ENCODE measurements at regions not wholly inside any gene's neighbourhood (a gene's known extent, or its start where the extent isn't known, plus 50 kb on each side); places are given as distances from the start of the nearest gene placed in this dataset.

DNA sequence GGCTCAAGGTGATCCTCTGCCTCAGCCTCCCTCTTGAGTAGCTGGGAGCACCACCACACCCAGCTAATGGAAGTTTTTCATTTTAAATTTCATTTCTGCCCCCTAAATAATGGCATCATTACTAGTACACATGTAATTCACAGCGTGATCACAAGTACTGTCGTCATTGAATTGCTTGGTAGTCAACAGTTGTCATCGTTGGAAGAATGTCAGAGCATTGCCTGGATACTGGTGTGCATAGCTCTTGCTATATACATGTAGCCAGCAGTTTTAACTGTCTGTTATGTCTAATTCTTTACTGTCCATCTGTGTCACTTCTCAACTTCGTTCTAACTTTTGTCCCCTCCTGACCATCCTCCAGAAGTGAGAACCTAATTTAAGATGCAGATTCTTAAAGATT, 62.1 kb downstream of the CRPPA start:
- TF ChIP-seq SMC3 (IDR thresholded peaks at IDR 0.05; ENCODE audit: low read depth, low read length) (no peak), RCOR1 (IDR thresholded peaks at IDR 0.05; ENCODE audit: insufficient replicate concordance, low read length) (no peak), POLR2A (IDR thresholded peaks at IDR 0.05; ENCODE audit: low read depth, low read length) (no peak), RFX5 (IDR thresholded peaks at IDR 0.05; ENCODE audit: low read depth, low read length) (no peak), FOS (IDR thresholded peaks at IDR 0.05; ENCODE audit: low read depth, low read length) (no peak), BHLHE40 (IDR thresholded peaks at IDR 0.05; ENCODE audit: low read depth, low read length) (no peak), RAD21 (IDR thresholded peaks at IDR 0.05; ENCODE audit: low read length) (no peak)
- TF ChIP-seq, protein P1, sequence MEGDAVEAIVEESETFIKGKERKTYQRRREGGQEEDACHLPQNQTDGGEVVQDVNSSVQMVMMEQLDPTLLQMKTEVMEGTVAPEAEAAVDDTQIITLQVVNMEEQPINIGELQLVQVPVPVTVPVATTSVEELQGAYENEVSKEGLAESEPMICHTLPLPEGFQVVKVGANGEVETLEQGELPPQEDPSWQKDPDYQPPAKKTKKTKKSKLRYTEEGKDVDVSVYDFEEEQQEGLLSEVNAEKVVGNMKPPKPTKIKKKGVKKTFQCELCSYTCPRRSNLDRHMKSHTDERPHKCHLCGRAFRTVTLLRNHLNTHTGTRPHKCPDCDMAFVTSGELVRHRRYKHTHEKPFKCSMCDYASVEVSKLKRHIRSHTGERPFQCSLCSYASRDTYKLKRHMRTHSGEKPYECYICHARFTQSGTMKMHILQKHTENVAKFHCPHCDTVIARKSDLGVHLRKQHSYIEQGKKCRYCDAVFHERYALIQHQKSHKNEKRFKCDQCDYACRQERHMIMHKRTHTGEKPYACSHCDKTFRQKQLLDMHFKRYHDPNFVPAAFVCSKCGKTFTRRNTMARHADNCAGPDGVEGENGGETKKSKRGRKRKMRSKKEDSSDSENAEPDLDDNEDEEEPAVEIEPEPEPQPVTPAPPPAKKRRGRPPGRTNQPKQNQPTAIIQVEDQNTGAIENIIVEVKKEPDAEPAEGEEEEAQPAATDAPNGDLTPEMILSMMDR (conservative IDR thresholded peaks at IDR 0.05; ENCODE audit: low read depth, low read length), result no peak
